Adrenal gland (tissue), 9 donors: ENCODE measurements at regions not wholly inside any gene's neighbourhood (a gene's known extent, or its start where the extent isn't known, plus 50 kb on each side); places are given as distances from the start of the nearest gene placed in this dataset.
"Not testable (repeated sequence)": the region's sequence is repeated elsewhere in the genome, so short reads cannot be mapped to it uniquely, and the experiment has no call there.

Experiments
- DNase-seq, 7 donors: peaks; one replicate each; pipeline ENCODE4 v3.0.0-alpha.2; 2019 to 2020
- H3K27ac ChIP-seq, 5 donors: fragments of 200-600 bp; sonication (generic) in 4 of 5; 1 replicate in 3 of 5; 2 replicates in 2 of 5; pipeline versions ENCODE4 v1.5.1 to v1.8.0; 2016 to 2020; ENCODE audit warnings: mild to moderate bottlenecking in 1 of 5
- H3K27me3 ChIP-seq: fragments of 200-600 bp; 2 replicates; pipeline ENCODE4 v1.8.0; 2021
- H3K36me3 ChIP-seq, 2 donors: fragments of 200-600 bp; replicated peaks in 1 of 2; 1 replicate in 1 of 2; 2 replicates in 1 of 2; pipeline versions ENCODE4 v1.5.1 to v1.8.0; 2018 to 2022
- H3K4me1 ChIP-seq, 2 donors: fragments of 200-600 bp; replicated peaks in 1 of 2; 1 replicate in 1 of 2; 2 replicates in 1 of 2; pipeline versions ENCODE4 v1.5.1 to v1.8.0; 2018 to 2021
- H3K4me3 ChIP-seq, 4 donors: fragments of 200-600 bp; sonication (generic) in 3 of 4; one replicate each; pipeline ENCODE4 v1.5.1; 2016 to 2018
- H3K9me3 ChIP-seq, 3 donors: fragments of 200-600 bp; sonication (generic) in 1 of 3; replicated peaks in 1 of 3; 1 replicate in 2 of 3; 2 replicates in 1 of 3; pipeline versions ENCODE4 v1.5.1 to v1.8.0; 2016 to 2021
- WGBS, 4 donors: extraction: QIAGEN DNeasy Blood & Tissue Kit in 2 of 4; methylation state at CpG; one replicate each; pipeline versions ENCODE4 v1.1.5 to v1.1.7; 2013 to 2017; 5-methylcytosine and 5-hydroxymethylcytosine counted together
- intact Hi-C, 2 donors: fragments of 100-400 bp; cut with DNase I; formaldehyde crosslinking; loops; one replicate each; pipeline versions ENCODE4 v1.14.1 to v1.15.0; 2022 to 2023
- donor health status: healthy with polysubstance abuse.
- donor health status: Bipolar disorder and iron deficiency.
- donor health status: DM: yes; HTN: yes; CAD: no.
- donor health status: DM: no; HTN: no; CAD: no.
- donor health status: DM: no; HTN: no; CAD: no.

DNA sequence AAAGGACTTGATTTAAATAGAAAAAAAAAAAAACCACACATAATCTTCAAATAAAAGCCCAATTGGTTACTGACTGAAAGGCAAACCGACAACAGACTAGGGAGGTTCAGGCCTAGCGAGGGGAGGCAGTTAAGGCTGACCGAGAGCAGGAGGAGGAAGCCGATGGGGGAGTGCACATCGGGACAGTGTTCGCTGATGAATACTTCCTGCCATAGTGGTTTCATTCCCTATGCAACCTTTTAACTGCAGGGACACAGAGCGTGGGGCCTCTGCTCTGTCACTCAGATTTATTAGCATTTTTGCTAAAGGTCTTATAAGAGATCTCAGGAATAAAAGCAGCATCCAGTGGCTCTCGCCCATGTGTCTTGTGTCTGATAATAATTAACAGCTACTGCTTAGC is 343.2 kb upstream of the CHRNA7 start:
- H3K27ac ChIP-seq, H3K4me3 ChIP-seq, H3K36me3 ChIP-seq, DNase-seq, H3K9me3 ChIP-seq, H3K27me3 ChIP-seq, intact Hi-C loops, H3K4me1 ChIP-seq: not testable (repeated sequence)
- WGBS, 4 donors: 71 to 79% (median 77%) methylated on average over 6 to 8 of the region's 8 CpGs

DNA sequence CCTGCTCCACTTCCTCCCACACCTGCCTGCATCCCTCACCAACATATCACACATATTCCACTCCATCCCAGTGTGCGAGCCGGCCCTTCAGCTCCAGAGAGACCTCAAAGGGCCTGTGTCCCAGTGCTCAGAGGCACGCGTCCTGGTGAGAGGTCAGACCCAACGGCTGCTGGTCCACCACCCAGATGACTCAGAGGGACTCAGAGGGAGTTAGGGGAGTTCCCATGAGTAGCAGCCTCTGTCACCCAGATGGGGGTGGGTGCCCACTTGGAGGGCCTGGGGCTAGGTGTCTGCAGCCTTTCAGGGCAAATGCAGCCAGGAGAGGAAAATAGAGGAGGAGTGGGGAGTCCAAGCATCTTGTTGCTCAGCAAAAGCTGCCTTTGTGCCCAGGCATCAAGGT is 333.8 kb upstream of the CHRNA7 start:
- H3K27ac ChIP-seq, H3K4me3 ChIP-seq, intact Hi-C loops, H3K27me3 ChIP-seq, H3K36me3 ChIP-seq, H3K9me3 ChIP-seq, DNase-seq, H3K4me1 ChIP-seq: not testable (repeated sequence)
- 33 to 88% methylated on average over 1 to 3 of the region's 5 CpGs; no CpG with 5 or more reads in 2 of the 4 donors for WGBS, 4 donors

DNA sequence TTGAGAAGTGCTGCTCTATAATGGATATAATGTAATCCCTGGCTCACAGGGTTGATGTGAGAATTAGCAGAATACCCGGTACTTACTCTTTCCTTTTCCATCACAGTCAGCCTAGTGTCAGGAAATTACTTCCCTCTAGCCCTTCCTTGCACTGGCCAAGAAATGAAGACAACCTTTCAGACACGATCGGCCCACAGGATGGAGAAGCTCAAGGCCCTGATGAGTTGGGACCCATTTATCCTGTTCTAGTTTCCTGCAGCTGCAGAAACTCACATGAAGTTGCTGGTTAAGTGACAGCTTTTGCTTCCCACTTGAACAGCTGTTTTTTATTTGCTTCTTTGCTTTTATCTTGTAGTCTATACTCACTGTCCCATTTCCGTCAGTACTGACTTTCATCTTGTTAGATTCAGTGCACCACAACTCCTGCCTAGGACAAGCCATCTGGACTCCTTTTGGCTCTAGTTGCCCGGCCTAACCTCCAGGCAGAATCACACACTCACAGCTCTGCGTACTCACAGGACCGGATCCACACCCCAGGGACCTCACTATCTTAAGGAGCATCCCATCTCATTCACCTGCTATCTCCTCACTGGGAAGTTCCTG is 325.1 kb upstream of the CHRNA7 start:
- H3K27ac ChIP-seq, intact Hi-C loops, H3K9me3 ChIP-seq, H3K4me3 ChIP-seq, H3K36me3 ChIP-seq, H3K4me1 ChIP-seq, DNase-seq, H3K27me3 ChIP-seq: not testable (repeated sequence)
- WGBS, 4 donors: 64 to 92% (median 70%) methylated on average over 2 to 3 of the region's 7 CpGs

DNA sequence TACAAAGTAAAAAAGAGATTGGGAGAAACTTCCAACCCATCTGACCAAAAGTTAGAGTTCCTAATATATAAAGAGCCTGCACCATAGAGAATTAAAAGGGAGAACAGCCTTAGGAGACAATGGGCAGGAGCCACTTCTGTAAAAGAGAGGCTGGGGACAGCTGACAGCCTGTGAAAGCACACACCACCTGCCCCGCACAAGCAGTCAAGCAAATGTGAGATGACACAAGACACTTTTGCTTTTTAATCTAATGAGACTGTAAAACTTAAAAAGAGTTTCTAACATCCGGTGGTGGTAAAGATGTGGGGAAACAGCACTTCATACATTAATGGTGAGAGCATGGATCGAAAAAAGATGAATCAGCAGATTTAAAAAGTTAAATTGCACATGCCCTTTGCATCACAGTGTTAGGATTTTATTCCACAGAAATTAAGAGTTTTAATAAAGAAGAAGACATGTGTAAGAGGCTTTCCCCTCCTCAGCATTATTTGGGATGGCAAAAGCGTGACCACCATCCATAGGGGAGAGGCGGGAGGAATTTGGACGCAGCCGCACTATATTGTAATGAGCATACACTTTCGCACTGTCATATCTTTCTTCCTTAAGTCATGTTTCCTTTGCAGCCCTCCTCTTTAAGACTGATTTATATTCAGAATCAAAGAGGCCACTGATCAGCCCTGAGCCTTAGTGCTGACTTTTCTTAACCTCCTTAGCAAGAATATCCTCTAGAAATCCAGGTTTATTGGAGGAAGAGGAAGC is 322.2 kb upstream of the CHRNA7 start:
- H3K4me1 ChIP-seq, H3K27me3 ChIP-seq, H3K27ac ChIP-seq, intact Hi-C loops, H3K9me3 ChIP-seq, H3K4me3 ChIP-seq, DNase-seq, H3K36me3 ChIP-seq: not testable (repeated sequence)
- WGBS, 4 donors: 80 to 93% (median 82%) methylated on average over 2 to 3 of the region's 8 CpGs

DNA sequence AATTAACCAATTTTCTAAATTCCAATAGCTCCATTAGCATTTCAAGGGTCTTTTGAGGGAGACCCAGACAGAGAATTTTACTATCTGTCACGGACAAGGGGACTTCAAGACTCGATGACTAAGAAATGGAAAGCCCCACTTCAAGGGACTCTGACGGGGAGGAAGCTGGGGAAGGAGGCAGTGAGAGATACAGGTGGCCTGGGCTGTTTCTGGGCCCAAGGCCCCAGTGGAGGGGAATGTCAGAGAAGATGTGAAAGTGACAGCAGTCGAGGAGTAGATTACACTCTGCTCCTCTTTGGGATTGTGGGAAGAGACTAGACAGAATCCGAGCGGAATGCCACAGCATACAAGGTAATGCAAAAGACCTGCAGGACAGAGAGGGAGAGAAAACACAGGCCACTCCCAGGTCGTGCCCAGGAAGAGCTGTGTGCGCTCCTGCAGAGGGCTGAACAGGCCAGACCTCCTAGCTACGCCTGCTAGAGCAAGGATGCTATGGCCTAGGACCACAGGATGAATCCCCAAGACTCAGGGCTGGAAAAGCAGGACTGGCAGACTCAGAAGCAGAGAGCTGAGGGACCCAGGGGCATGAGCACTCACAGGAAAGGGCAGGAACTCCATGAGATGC is 321.5 kb upstream of the CHRNA7 start:
- DNase-seq, intact Hi-C loops, H3K27ac ChIP-seq, H3K4me3 ChIP-seq, H3K27me3 ChIP-seq, H3K4me1 ChIP-seq, H3K36me3 ChIP-seq, H3K9me3 ChIP-seq: not testable (repeated sequence)
- 30 to 63% (median 44%) methylated on average over 2 to 6 of the region's 9 CpGs for WGBS, 4 donors

DNA sequence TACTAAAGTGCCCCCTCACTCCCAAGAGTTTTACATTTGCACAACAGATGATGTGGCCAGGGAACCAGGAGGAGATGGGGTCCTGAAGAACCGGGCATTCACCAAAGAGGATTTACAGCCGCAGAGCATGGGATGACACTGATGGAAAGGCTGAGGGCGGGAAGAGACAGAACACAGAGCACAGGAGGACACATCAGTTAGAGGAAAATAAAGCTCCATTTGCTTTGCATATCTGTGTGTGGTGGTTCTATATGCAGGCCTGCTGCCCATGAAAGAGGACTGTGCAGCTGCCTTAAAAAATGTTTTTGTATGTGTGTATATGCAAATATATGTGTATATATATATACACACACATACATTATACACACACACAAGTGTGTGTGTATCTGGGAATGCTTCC is 320.8 kb upstream of the CHRNA7 start:
- H3K9me3 ChIP-seq, H3K4me1 ChIP-seq, intact Hi-C loops, H3K27ac ChIP-seq, DNase-seq, H3K36me3 ChIP-seq, H3K27me3 ChIP-seq, H3K4me3 ChIP-seq: not testable (repeated sequence)
- WGBS, 4 donors: 62 to 92% (median 82%) methylated on average over 2 to 3 of the region's 3 CpGs

DNA sequence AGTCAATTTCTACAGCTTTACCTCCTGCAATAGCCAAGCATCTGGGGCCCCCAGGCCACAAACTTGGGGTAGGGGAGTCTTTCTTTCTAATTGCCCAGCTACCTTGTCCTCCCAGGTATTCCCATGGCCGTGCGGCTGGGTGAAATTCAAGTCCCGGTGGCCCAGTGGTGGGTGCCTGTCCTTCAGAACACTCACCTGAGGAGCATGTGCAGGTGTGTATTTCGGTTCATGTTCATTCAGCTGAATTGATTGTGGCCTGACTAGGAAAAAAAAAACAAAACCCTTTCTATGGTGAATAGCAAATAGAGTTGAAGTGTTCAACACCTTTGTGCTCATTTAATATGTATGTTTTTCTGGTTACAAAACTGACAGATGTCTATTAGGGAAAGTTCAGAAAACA is 319.5 kb upstream of the CHRNA7 start:
- H3K4me3 ChIP-seq, H3K27ac ChIP-seq, intact Hi-C loops, DNase-seq, H3K9me3 ChIP-seq, H3K36me3 ChIP-seq, H3K27me3 ChIP-seq, H3K4me1 ChIP-seq: not testable (repeated sequence)
- WGBS, 4 donors: 90 to 92% (median 92%) methylated on average over 4 of the region's 4 CpGs; no CpG with 5 or more reads in 1 of the 4 donors

DNA sequence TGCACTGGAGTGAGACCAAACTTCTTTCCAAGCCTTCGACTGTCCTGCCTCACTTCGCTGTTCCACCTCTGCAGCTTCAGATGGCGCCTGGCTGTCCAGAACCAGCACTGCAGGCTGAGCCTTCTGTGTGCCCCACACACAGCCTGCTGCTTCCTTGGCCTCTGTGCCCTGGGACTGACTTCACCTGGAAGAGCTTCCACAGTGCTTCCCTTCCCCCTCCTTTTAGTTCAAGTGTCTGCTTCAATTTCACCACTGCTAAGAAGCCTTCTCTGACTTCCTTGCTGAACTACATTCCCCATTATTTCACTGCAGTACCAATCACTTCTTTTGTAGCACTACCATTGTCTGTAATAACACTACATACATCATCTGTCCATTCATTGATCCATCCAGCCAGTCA is 315.1 kb upstream of the CHRNA7 start:
- H3K36me3 ChIP-seq, H3K4me1 ChIP-seq, DNase-seq, intact Hi-C loops, H3K4me3 ChIP-seq, H3K27me3 ChIP-seq, H3K9me3 ChIP-seq, H3K27ac ChIP-seq: not testable (repeated sequence)
- 43 to 50% methylated on average over 2 of the region's 3 CpGs; no CpG with 5 or more reads in 2 of the 4 donors for WGBS, 4 donors

DNA sequence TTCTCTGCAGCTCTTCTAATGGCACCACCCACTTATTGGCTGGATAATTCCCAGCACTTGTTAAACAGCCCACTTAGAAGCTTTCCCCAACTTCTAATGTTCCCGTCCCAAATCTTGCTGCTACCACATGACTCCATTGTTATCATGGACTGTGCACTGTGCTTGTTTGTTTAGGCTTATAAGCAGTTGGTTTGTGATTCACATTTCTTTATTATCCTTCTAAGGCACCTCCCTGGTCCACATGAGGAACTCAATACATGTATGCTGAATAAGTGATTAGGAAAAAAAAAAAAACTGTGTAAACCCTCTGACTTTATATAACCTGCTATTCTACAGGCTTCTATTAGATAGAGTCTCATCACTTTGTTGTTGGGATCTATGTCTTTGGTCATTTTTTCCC is 311.7 kb upstream of the CHRNA7 start:
- H3K4me1 ChIP-seq, intact Hi-C loops, H3K36me3 ChIP-seq, DNase-seq, H3K4me3 ChIP-seq, H3K9me3 ChIP-seq, H3K27me3 ChIP-seq, H3K27ac ChIP-seq: not testable (repeated sequence)
- 92% methylated on average over 1 of the region's 1 CpG; no CpG with 5 or more reads in 3 of the 4 donors for WGBS, 4 donors

DNA sequence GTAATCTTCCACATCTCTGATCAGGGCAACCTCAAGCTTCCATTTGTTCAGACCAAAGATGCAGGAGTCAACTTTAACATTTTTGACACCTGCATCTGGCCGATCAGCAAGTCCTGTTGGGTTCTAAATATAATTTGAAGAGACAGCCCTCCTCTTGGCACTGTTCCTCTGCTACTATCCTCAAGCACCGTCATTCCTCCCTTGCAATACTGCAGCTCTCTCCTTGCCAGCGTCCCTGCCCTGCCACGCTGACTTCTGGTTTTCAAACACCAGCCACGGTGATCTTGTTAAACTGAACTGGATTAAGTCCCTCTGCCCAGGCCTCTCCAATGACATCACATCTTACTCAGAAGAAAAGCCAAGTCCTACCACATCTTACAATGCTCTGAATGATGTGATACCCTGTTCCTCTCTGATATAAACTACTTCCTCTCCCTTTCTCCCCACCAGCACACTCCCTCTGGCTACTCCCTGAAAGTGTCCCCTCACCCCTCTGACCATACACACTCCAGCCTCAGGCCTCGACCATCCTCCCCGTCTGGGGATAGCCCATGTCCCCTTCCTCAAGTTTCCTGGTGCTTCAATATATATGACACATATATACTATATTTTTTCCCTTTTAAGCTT is 310.8 kb upstream of the CHRNA7 start:
- H3K27ac ChIP-seq, H3K4me1 ChIP-seq, DNase-seq, H3K36me3 ChIP-seq, intact Hi-C loops, H3K4me3 ChIP-seq, H3K27me3 ChIP-seq, H3K9me3 ChIP-seq: not testable (repeated sequence)
- 48 to 60% (median 53%) methylated on average over 7 of the region's 7 CpGs for WGBS, 4 donors

DNA sequence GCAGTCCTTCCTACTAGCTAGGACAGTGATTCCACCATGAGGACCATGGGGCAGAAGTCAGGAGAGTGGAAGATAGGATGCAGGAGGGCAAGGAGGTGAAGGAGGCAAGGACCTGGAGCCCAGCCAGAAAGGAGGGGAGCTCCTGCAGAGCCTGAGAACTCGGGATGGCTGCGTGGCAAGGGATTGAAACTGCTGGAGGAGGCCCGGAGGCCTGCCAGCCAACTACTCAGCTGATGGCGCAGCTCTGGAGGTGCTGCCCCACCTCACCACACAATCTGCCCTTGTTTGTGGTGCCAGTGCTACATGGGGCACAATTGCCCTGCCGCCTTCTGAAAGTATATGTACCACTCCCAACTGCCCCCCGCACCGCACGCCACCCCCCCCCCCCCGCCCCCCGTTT is 307.3 kb upstream of the CHRNA7 start:
- WGBS, 4 donors: 93 to 94% (median 93%) methylated on average over 10 of the region's 10 CpGs; no CpG with 5 or more reads in 1 of the 4 donors
- DNase-seq, intact Hi-C loops, H3K4me3 ChIP-seq, H3K9me3 ChIP-seq, H3K27ac ChIP-seq, H3K27me3 ChIP-seq, H3K36me3 ChIP-seq, H3K4me1 ChIP-seq: not testable (repeated sequence)
